GM12878 (cell line): ENCODE measurements at regions not wholly inside any gene's neighbourhood (a gene's known extent, or its start where the extent isn't known, plus 50 kb on each side); places are given as distances from the start of the nearest gene placed in this dataset.

Experiments used
- ATAC-seq: fragments of 200-7000 bp; cut with Tn5 transposase; 3 replicates; pipeline ENCODE4 v1.9.1; 2020; ENCODE audit warnings: mild to moderate bottlenecking, moderate library complexity
- BruUV-seq: library from RNA; stranded (reverse); fragments of 400-500 nt; replicated peaks from 2 replicates; lab custom pipeline; 2021; lab: Mats Ljungman, UMichigan
- CTCF ChIA-PET: fragments of 300-600 bp; sonication (Branson Sonifier 250); formaldehyde crosslinking; extraction: SDS; loops from one replicate; lab custom pipeline; 2021; ENCODE audit warnings: inconsistent platforms; lab: Yijun Ruan, JAX
- POLR2A ChIA-PET: fragments of 350-600 bp; formaldehyde crosslinking; extraction: SDS; loops from one replicate; lab custom pipeline; 2021; ENCODE audit warnings: inconsistent platforms; lab: Charles Lee
- RAD21 ChIA-PET: fragments of 300-600 bp; sonication (Branson Sonifier 250); formaldehyde crosslinking; loops from one replicate; lab custom pipeline; 2023; ENCODE audit warnings: antibody characterized with exemption; ENCODE audit not compliant: unreplicated experiment; lab: Charles Lee
- SMC1A ChIA-PET: fragments of 300-600 bp; sonication (Branson Sonifier 250); formaldehyde crosslinking; loops from one replicate; lab custom pipeline; 2023; ENCODE audit not compliant: unreplicated experiment, uncharacterized antibody; lab: Charles Lee
- DNase-seq: peaks from one replicate; pipeline ENCODE4 v3.0.0-alpha.2; 2011; ENCODE audit warnings: low read depth, low spot score
- FAIRE-seq: peaks from 3 replicates; lab custom pipeline; 2011; peaks lifted over from hg19 to GRCh38; lab: Jason Lieb, UNC
- H2AFZ ChIP-seq: 2 replicates; pipeline ENCODE4 v1.6.0; 2011; ENCODE audit warnings: low read depth, low read length, control low read depth; ENCODE audit not compliant: control insufficient read depth
- H3K27ac ChIP-seq: 2 replicates; pipeline ENCODE4 v1.5.1; 2011; ENCODE audit warnings: control low read depth; ENCODE audit not compliant: control insufficient read depth, insufficient read depth
- H3K27me3 ChIP-seq, 2 experiments: replicated peaks in 1 of 2; 2 replicates each; pipeline versions ENCODE4 v1.6.0 to v1.6.1; 2011; ENCODE audit warnings: low read length in 1 of 2; ENCODE audit not compliant: control insufficient read depth in 2 of 2, insufficient read depth in 2 of 2
- H3K36me3 ChIP-seq, 2 experiments: 2 replicates each; pipeline ENCODE4 v1.5.1; 2011; ENCODE audit warnings: low read length in 1 of 2; ENCODE audit not compliant: control insufficient read depth in 2 of 2, insufficient read depth in 2 of 2
- H3K4me1 ChIP-seq: 2 replicates; pipeline ENCODE4 v1.6.1; 2011; ENCODE audit warnings: mild to moderate bottlenecking, low read length, moderate library complexity, mixed read lengths; ENCODE audit not compliant: control insufficient read depth, insufficient read depth
- H3K4me2 ChIP-seq: 2 replicates; pipeline ENCODE4 v1.6.0; 2011; ENCODE audit warnings: control low read depth; ENCODE audit not compliant: control insufficient read depth, insufficient read depth
- H3K4me3 ChIP-seq: fragments of 200-600 bp; sonication (generic); 2 replicates; pipeline ENCODE4 v1.5.1; 2016
- H3K79me2 ChIP-seq: 2 replicates; pipeline ENCODE4 v1.6.0; 2011; ENCODE audit warnings: low read length; ENCODE audit not compliant: control insufficient read depth, insufficient read depth
- H3K9ac ChIP-seq: 2 replicates; pipeline ENCODE4 v1.8.0; 2011; ENCODE audit warnings: low read length, control low read depth, mixed read lengths; ENCODE audit not compliant: control insufficient read depth, insufficient read depth
- H3K9me3 ChIP-seq: replicated peaks from 3 replicates; pipeline ENCODE4 v1.5.1; 2011; ENCODE audit warnings: mild to moderate bottlenecking, low read length; ENCODE audit not compliant: control insufficient read depth, insufficient read depth
- H4K20me1 ChIP-seq: 2 replicates; pipeline ENCODE4 v1.6.0; 2011; ENCODE audit not compliant: control insufficient read depth, insufficient read depth
- BMI1 ChIP-seq: fragments of 450-650 bp; IDR thresholded peaks from 2 replicates; pipeline ENCODE4 v1.6.1; 2016; ENCODE audit warnings: mild to moderate bottlenecking, moderate library complexity, borderline replicate concordance
- CHD2 ChIP-seq: IDR thresholded peaks from 2 replicates; pipeline ENCODE4 v1.6.1; 2011; ENCODE audit warnings: low read depth, low read length, improper control_type of control experiment, borderline replicate concordance
- CREM ChIP-seq: IDR thresholded peaks from 2 replicates; pipeline ENCODE4 v1.6.1; 2014; ENCODE audit warnings: antibody characterized with exemption, low read depth
- HDGF ChIP-seq: fragments of 450-650 bp; IDR thresholded peaks from 2 replicates; pipeline ENCODE4 v1.6.1; 2016; ENCODE audit warnings: antibody characterized with exemption
- NFIC ChIP-seq: IDR thresholded peaks from 2 replicates; pipeline ENCODE4 v1.6.1; 2012; ENCODE audit warnings: low read depth, mild to moderate bottlenecking, inconsistent platforms, low read length, moderate library complexity
- PML ChIP-seq: IDR thresholded peaks from 2 replicates; pipeline ENCODE4 v1.6.1; 2012; ENCODE audit warnings: low read length, inconsistent platforms
- SMAD1 ChIP-seq: fragments of 450-650 bp; IDR thresholded peaks from 2 replicates; pipeline ENCODE4 v1.6.1; 2018; ENCODE audit warnings: mild to moderate bottlenecking, low read depth; ENCODE audit not compliant: partially characterized antibody
- ZBED1 ChIP-seq: IDR thresholded peaks from 2 replicates; pipeline ENCODE4 v1.6.1; 2016; ENCODE audit warnings: borderline replicate concordance
- ZNF207 ChIP-seq: fragments of 450-650 bp; IDR thresholded peaks from 2 replicates; pipeline ENCODE4 v1.6.1; 2014; ENCODE audit warnings: antibody characterized with exemption, mild to moderate bottlenecking, borderline replicate concordance
- WGBS: methylation state at CpG from one replicate; pipeline ENCODE4 v1.1.6; 2016; ENCODE audit warnings: low lambda C conversion rate; ENCODE audit not compliant: insufficient replicate concordance, insufficient coverage; ENCODE audit errors: missing lambda C conversion rate; 5-methylcytosine and 5-hydroxymethylcytosine counted together
- in situ Hi-C: fragments of 300-500 bp; cut with MboI; formaldehyde crosslinking; loops from 9 replicates; pipeline ENCODE4 v1.14.3; 2018; ENCODE audit warnings: mixed read lengths
- intact Hi-C: fragments of 100-400 bp; cut with micrococcal nuclease; formaldehyde crosslinking; loops from one replicate; pipeline ENCODE4 v1.14.2; 2022; ENCODE audit not compliant: unreplicated experiment
- TF ChIP-seq, protein P1 (sequence below): fragments of 450-650 bp; IDR thresholded peaks from 2 replicates; pipeline ENCODE4 v1.6.1; 2017; ENCODE audit warnings: mild to moderate bottlenecking, moderate library complexity
- TF ChIP-seq, protein P2 (sequence below): fragments of 450-650 bp; IDR thresholded peaks from 2 replicates; pipeline ENCODE4 v1.6.1; 2017; ENCODE audit warnings: mild to moderate bottlenecking
- TF ChIP-seq, protein P3 (sequence below): fragments of 450-650 bp; IDR thresholded peaks from 2 replicates; pipeline ENCODE4 v1.6.1; 2017; ENCODE audit warnings: mild to moderate bottlenecking, moderate library complexity
- TF ChIP-seq, protein P4 (sequence below): fragments of 450-650 bp; IDR thresholded peaks from 2 replicates; pipeline ENCODE4 v1.6.1; 2016; ENCODE audit warnings: mild to moderate bottlenecking

GRCh38 chr1:229022595-229023333, 248.1 kb upstream of the RAB4A start:
- Histone ChIP-seq H3K9ac (no peak overlapping the region), H3K79me2 (no peaks in the 10 kb centered on the region), H3K27ac (no peak overlapping the region), H3K4me2 (no peak overlapping the region), H3K27me3 (peaks cover 0 to 3% of the 10 kb centered on the region in 2 experiments; a peak in 3 of 4 replicates), H3K4me3 (no peak overlapping the region), H4K20me1 (no peaks in the 10 kb centered on the region), H3K9me3 (no peaks in the 10 kb centered on the region; the same call in 2 of the 3 replicates), H3K36me3 (no peaks in the 10 kb centered on the region), H2AFZ (no peak overlapping the region), H3K4me1 (peaks cover 4% of the 10 kb centered on the region)
- DNase-seq (no peak), FAIRE-seq (no peak), ATAC-seq (no peak)
- ChIA-PET CTCF (no interaction called here), RAD21 (no interaction called here), POLR2A (no interaction called here), SMC1A (no interaction called here)
- 27% methylated on average over 8 of the region's 8 CpGs for WGBS
- intact Hi-C loops, result no loop called here
- in situ Hi-C loops, result no loop called here
- BruUV-seq, result no TSS peak
- TF ChIP-seq, protein P1, sequence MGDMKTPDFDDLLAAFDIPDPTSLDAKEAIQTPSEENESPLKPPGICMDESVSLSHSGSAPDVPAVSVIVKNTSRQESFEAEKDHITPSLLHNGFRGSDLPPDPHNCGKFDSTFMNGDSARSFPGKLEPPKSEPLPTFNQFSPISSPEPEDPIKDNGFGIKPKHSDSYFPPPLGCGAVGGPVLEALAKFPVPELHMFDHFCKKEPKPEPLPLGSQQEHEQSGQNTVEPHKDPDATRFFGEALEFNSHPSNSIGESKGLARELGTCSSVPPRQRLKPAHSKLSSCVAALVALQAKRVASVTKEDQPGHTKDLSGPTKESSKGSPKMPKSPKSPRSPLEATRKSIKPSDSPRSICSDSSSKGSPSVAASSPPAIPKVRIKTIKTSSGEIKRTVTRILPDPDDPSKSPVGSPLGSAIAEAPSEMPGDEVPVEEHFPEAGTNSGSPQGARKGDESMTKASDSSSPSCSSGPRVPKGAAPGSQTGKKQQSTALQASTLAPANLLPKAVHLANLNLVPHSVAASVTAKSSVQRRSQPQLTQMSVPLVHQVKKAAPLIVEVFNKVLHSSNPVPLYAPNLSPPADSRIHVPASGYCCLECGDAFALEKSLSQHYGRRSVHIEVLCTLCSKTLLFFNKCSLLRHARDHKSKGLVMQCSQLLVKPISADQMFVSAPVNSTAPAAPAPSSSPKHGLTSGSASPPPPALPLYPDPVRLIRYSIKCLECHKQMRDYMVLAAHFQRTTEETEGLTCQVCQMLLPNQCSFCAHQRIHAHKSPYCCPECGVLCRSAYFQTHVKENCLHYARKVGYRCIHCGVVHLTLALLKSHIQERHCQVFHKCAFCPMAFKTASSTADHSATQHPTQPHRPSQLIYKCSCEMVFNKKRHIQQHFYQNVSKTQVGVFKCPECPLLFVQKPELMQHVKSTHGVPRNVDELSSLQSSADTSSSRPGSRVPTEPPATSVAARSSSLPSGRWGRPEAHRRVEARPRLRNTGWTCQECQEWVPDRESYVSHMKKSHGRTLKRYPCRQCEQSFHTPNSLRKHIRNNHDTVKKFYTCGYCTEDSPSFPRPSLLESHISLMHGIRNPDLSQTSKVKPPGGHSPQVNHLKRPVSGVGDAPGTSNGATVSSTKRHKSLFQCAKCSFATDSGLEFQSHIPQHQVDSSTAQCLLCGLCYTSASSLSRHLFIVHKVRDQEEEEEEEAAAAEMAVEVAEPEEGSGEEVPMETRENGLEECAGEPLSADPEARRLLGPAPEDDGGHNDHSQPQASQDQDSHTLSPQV, result no peak
- TF ChIP-seq, protein P2, sequence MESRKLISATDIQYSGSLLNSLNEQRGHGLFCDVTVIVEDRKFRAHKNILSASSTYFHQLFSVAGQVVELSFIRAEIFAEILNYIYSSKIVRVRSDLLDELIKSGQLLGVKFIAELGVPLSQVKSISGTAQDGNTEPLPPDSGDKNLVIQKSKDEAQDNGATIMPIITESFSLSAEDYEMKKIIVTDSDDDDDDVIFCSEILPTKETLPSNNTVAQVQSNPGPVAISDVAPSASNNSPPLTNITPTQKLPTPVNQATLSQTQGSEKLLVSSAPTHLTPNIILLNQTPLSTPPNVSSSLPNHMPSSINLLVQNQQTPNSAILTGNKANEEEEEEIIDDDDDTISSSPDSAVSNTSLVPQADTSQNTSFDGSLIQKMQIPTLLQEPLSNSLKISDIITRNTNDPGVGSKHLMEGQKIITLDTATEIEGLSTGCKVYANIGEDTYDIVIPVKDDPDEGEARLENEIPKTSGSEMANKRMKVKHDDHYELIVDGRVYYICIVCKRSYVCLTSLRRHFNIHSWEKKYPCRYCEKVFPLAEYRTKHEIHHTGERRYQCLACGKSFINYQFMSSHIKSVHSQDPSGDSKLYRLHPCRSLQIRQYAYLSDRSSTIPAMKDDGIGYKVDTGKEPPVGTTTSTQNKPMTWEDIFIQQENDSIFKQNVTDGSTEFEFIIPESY, result no peak
- TF ChIP-seq PML, result no peak
- TF ChIP-seq CREM, result no peak
- no peak for TF ChIP-seq NFIC
- TF ChIP-seq, protein P3, sequence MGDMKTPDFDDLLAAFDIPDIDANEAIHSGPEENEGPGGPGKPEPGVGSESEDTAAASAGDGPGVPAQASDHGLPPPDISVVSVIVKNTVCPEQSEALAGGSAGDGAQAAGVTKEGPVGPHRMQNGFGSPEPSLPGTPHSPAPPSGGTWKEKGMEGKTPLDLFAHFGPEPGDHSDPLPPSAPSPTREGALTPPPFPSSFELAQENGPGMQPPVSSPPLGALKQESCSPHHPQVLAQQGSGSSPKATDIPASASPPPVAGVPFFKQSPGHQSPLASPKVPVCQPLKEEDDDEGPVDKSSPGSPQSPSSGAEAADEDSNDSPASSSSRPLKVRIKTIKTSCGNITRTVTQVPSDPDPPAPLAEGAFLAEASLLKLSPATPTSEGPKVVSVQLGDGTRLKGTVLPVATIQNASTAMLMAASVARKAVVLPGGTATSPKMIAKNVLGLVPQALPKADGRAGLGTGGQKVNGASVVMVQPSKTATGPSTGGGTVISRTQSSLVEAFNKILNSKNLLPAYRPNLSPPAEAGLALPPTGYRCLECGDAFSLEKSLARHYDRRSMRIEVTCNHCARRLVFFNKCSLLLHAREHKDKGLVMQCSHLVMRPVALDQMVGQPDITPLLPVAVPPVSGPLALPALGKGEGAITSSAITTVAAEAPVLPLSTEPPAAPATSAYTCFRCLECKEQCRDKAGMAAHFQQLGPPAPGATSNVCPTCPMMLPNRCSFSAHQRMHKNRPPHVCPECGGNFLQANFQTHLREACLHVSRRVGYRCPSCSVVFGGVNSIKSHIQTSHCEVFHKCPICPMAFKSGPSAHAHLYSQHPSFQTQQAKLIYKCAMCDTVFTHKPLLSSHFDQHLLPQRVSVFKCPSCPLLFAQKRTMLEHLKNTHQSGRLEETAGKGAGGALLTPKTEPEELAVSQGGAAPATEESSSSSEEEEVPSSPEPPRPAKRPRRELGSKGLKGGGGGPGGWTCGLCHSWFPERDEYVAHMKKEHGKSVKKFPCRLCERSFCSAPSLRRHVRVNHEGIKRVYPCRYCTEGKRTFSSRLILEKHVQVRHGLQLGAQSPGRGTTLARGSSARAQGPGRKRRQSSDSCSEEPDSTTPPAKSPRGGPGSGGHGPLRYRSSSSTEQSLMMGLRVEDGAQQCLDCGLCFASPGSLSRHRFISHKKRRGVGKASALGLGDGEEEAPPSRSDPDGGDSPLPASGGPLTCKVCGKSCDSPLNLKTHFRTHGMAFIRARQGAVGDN, result no peak
- no peak for TF ChIP-seq CHD2
- TF ChIP-seq HDGF, result no peak
- TF ChIP-seq, protein P4, sequence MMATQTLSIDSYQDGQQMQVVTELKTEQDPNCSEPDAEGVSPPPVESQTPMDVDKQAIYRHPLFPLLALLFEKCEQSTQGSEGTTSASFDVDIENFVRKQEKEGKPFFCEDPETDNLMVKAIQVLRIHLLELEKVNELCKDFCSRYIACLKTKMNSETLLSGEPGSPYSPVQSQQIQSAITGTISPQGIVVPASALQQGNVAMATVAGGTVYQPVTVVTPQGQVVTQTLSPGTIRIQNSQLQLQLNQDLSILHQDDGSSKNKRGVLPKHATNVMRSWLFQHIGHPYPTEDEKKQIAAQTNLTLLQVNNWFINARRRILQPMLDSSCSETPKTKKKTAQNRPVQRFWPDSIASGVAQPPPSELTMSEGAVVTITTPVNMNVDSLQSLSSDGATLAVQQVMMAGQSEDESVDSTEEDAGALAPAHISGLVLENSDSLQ, result no peak
- no peak for TF ChIP-seq SMAD1
- TF ChIP-seq BMI1, result no peak
- TF ChIP-seq ZNF207, result no peak
- no peak for TF ChIP-seq ZBED1
